ENCODE measurements at regions not wholly inside any gene's neighbourhood (a gene's known extent, or its start where the extent isn't known, plus 50 kb on each side); places are given as distances from the start of the nearest gene placed in this dataset.
"Not testable (repeated sequence)": the region's sequence is repeated elsewhere in the genome, so short reads cannot be mapped to it uniquely, and the experiment has no call there.

GRCh38 chr6:166700871-166701270, 73.8 kb upstream of the RPS6KA2 start:
- H3K18ac ChIP-seq (ENCODE audit: low read length); H2AK5ac ChIP-seq (ENCODE audit: low read length); H3K4me1 ChIP-seq (ENCODE audit: control insufficient read depth, low read depth, low read length); H2BK15ac ChIP-seq (replicated peaks; ENCODE audit: low read depth); H3K23ac ChIP-seq (ENCODE audit: low read length); H3K56ac ChIP-seq (ENCODE audit: low read length); H3K27me3 ChIP-seq (ENCODE audit: insufficient read depth, low read length, poor library complexity); H3K4me2 ChIP-seq (ENCODE audit: low read length); H3K79me1 ChIP-seq (ENCODE audit: low read length); H4K8ac ChIP-seq (ENCODE audit: low read depth, low read length); H3K4me3 ChIP-seq (ENCODE audit: low read length); H2BK120ac ChIP-seq (ENCODE audit: low read depth, low read length); H3K4ac ChIP-seq (ENCODE audit: low read depth, low read length); H3K27ac ChIP-seq (ENCODE audit: low read depth, low read length); H3K79me2 ChIP-seq (ENCODE audit: control insufficient read depth, insufficient read depth, low read length); DNase-seq; H2BK5ac ChIP-seq (ENCODE audit: low read length); H3K36me3 ChIP-seq (ENCODE audit: control insufficient read depth, insufficient read depth, low read length); H4K5ac ChIP-seq (ENCODE audit: low read length); H3K9ac ChIP-seq (ENCODE audit: low read length): not testable (repeated sequence)
- no CpG with 5 or more reads among the region's 3 CpGs for WGBS (ENCODE audit: extremely low coverage, insufficient coverage, low lambda C conversion rate)

- Histone ChIP-seq H3K9ac (ENCODE audit: low read length) (no peak overlapping the region), H3K36me3 (ENCODE audit: control insufficient read depth, insufficient read depth, low read length) (no peaks in the 10 kb centered on the region), H3K4me1 (ENCODE audit: control insufficient read depth, low read depth, low read length) (no peaks in the 10 kb centered on the region), H3K18ac (ENCODE audit: low read length) (no peak overlapping the region), H3K4ac (ENCODE audit: low read depth, low read length) (no peak overlapping the region), H4K8ac (ENCODE audit: low read depth, low read length) (no peak overlapping the region), H2BK120ac (ENCODE audit: low read depth, low read length) (no peak overlapping the region), H3K79me2 (ENCODE audit: control insufficient read depth, insufficient read depth, low read length) (no peaks in the 10 kb centered on the region), H2BK15ac (replicated peaks; ENCODE audit: low read depth) (no peak overlapping the region), H3K27ac (ENCODE audit: low read depth, low read length) (no peak overlapping the region), H2AK5ac (ENCODE audit: low read length) (no peak overlapping the region), H3K23ac (ENCODE audit: low read length) (no peak overlapping the region), H3K4me2 (ENCODE audit: low read length) (no peak overlapping the region), H3K27me3 (ENCODE audit: insufficient read depth, low read length, poor library complexity) (no peaks in the 10 kb centered on the region), H3K56ac (ENCODE audit: low read length) (no peak overlapping the region), H3K79me1 (ENCODE audit: low read length) (no peaks in the 10 kb centered on the region), H3K4me3 (ENCODE audit: low read length) (no peak overlapping the region), H2BK5ac (ENCODE audit: low read length) (no peak overlapping the region), H4K5ac (ENCODE audit: low read length) (no peak overlapping the region)
- no CpG with 5 or more reads among the region's 4 CpGs for WGBS (ENCODE audit: extremely low coverage, insufficient coverage, low lambda C conversion rate)
- no peak for DNase-seq
Observed at GRCh38 chr6:166697113-166697512, 70.1 kb upstream of the RPS6KA2 start.

GRCh38 chr6:166693880-166694279, 66.8 kb upstream of the RPS6KA2 start:
- H3K4me1 ChIP-seq (ENCODE audit: control insufficient read depth, low read depth, low read length) = no peaks in the 10 kb centered on the region
- no peak overlapping the region for H2AK5ac ChIP-seq (ENCODE audit: low read length)
- WGBS (ENCODE audit: extremely low coverage, insufficient coverage, low lambda C conversion rate) = no CpG with 5 or more reads among the region's 7 CpGs
- H3K4me2 ChIP-seq (ENCODE audit: low read length) = no peak overlapping the region
- H3K36me3 ChIP-seq (ENCODE audit: control insufficient read depth, insufficient read depth, low read length) = no peaks in the 10 kb centered on the region
- H3K56ac ChIP-seq (ENCODE audit: low read length) = no peak overlapping the region
- H2BK120ac ChIP-seq (ENCODE audit: low read depth, low read length) = no peak overlapping the region
- no peaks in the 10 kb centered on the region for H3K79me1 ChIP-seq (ENCODE audit: low read length)
- H3K79me2 ChIP-seq (ENCODE audit: control insufficient read depth, insufficient read depth, low read length) = no peaks in the 10 kb centered on the region
- no peak overlapping the region for H2BK5ac ChIP-seq (ENCODE audit: low read length)
- no peak overlapping the region for H3K9ac ChIP-seq (ENCODE audit: low read length)
- no peak overlapping the region for H3K27ac ChIP-seq (ENCODE audit: low read depth, low read length)
- H4K8ac ChIP-seq (ENCODE audit: low read depth, low read length) = no peak overlapping the region
- H3K27me3 ChIP-seq (ENCODE audit: insufficient read depth, low read length, poor library complexity) = no peaks in the 10 kb centered on the region
- H3K18ac ChIP-seq (ENCODE audit: low read length) = no peak overlapping the region
- no peak overlapping the region for H2BK15ac ChIP-seq (replicated peaks; ENCODE audit: low read depth)
- no peak overlapping the region for H4K5ac ChIP-seq (ENCODE audit: low read length)
- H3K4ac ChIP-seq (ENCODE audit: low read depth, low read length) = no peak overlapping the region
- no peak overlapping the region for H3K4me3 ChIP-seq (ENCODE audit: low read length)
- no peak overlapping the region for H3K23ac ChIP-seq (ENCODE audit: low read length)
- DNase-seq = no peak

DNA sequence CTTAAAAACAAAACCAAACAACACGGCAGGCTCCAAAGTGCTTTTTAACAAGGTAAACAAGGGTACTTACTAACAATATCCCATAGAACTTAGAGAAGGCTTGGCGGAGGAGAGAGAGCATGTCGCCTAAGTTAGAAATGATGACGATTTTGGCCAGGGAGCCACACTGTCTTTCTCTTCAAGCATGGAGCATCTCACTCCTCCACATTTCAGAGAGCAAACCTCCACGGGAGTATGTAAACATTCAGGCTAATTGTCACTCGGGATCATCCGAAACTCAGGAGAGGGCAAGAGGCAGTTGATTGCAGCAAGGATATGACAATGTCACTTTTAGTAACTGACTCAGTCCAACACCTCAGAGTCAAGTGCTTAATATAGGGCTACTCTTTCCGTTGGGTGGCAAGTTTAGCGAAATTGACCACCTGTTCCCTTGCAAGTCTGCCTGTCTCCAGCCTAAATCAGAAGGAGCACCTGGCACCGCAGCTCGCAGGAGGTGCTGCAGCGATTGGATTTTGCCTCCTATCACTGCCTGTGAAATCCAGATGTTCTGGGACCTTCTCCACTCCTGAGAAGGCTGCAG, 65.8 kb upstream of the RPS6KA2 start:
- Histone ChIP-seq H3K27ac (ENCODE audit: low read depth, low read length) (no peak overlapping the region), H3K18ac (ENCODE audit: low read length) (no peak overlapping the region), H3K36me3 (ENCODE audit: control insufficient read depth, insufficient read depth, low read length) (no peaks in the 10 kb centered on the region), H3K4me3 (ENCODE audit: low read length) (no peak overlapping the region), H3K79me1 (ENCODE audit: low read length) (no peaks in the 10 kb centered on the region), H3K4me1 (ENCODE audit: control insufficient read depth, low read depth, low read length) (peaks cover 2% of the 10 kb centered on the region), H2AK5ac (ENCODE audit: low read length) (no peak overlapping the region), H3K23ac (ENCODE audit: low read length) (no peak overlapping the region), H4K5ac (ENCODE audit: low read length) (no peak overlapping the region), H4K8ac (ENCODE audit: low read depth, low read length) (no peak overlapping the region), H3K27me3 (ENCODE audit: insufficient read depth, low read length, poor library complexity) (no peaks in the 10 kb centered on the region), H2BK120ac (ENCODE audit: low read depth, low read length) (no peak overlapping the region), H3K56ac (ENCODE audit: low read length) (no peak overlapping the region), H3K9ac (ENCODE audit: low read length) (no peak overlapping the region), H3K4me2 (ENCODE audit: low read length) (no peak overlapping the region), H3K4ac (ENCODE audit: low read depth, low read length) (no peak overlapping the region), H2BK5ac (ENCODE audit: low read length) (no peak overlapping the region), H2BK15ac (replicated peaks; ENCODE audit: low read depth) (no peak overlapping the region), H3K79me2 (ENCODE audit: control insufficient read depth, insufficient read depth, low read length) (no peaks in the 10 kb centered on the region)
- WGBS (ENCODE audit: extremely low coverage, insufficient coverage, low lambda C conversion rate) = no CpG with 5 or more reads among the region's 12 CpGs
- no peak for DNase-seq

DNA sequence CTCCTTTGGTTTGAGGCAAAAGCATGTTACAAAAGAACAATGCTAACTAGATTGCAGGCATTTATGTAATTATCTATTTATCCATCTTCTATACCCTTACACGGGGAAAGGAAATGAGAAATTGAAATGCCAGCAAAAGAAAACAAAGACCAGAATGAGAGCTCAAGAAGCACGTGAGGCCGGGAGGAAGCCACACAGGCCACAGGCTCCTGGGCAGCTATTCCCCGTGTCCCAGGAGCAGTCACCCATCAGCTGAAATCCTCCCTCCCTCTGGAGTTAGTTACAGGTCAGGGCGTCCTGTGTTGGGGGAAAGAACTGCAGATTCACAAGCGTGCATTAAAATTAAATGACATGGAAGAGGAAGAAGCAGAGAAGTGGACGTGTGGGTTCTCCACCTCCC, 64.7 kb upstream of the RPS6KA2 start:
- Histone ChIP-seq H2BK120ac (ENCODE audit: low read depth, low read length) (no peak overlapping the region), H3K79me1 (ENCODE audit: low read length) (no peaks in the 10 kb centered on the region), H3K18ac (ENCODE audit: low read length) (no peak overlapping the region), H3K4me2 (ENCODE audit: low read length) (no peak overlapping the region), H3K36me3 (ENCODE audit: control insufficient read depth, insufficient read depth, low read length) (no peaks in the 10 kb centered on the region), H3K27ac (ENCODE audit: low read depth, low read length) (no peak overlapping the region), H3K4ac (ENCODE audit: low read depth, low read length) (no peak overlapping the region), H3K27me3 (ENCODE audit: insufficient read depth, low read length, poor library complexity) (no peaks in the 10 kb centered on the region), H3K4me3 (ENCODE audit: low read length) (no peak overlapping the region), H4K8ac (ENCODE audit: low read depth, low read length) (no peak overlapping the region), H3K23ac (ENCODE audit: low read length) (no peak overlapping the region), H3K79me2 (ENCODE audit: control insufficient read depth, insufficient read depth, low read length) (no peaks in the 10 kb centered on the region), H4K5ac (ENCODE audit: low read length) (no peak overlapping the region), H3K4me1 (ENCODE audit: control insufficient read depth, low read depth, low read length) (peaks cover 5% of the 10 kb centered on the region), H2BK15ac (replicated peaks; ENCODE audit: low read depth) (no peak overlapping the region), H2AK5ac (ENCODE audit: low read length) (no peak overlapping the region), H3K56ac (ENCODE audit: low read length) (no peak overlapping the region), H3K9ac (ENCODE audit: low read length) (no peak overlapping the region), H2BK5ac (ENCODE audit: low read length) (no peak overlapping the region)
- DNase-seq = no peak
- WGBS (ENCODE audit: extremely low coverage, insufficient coverage, low lambda C conversion rate) = no CpG with 5 or more reads among the region's 7 CpGs

GRCh38 chr6:166691199-166691598, 64.1 kb upstream of the RPS6KA2 start:
- H3K27ac ChIP-seq (ENCODE audit: low read depth, low read length) = no peak overlapping the region
- H2BK5ac ChIP-seq (ENCODE audit: low read length) = no peak overlapping the region
- no peaks in the 10 kb centered on the region for H3K27me3 ChIP-seq (ENCODE audit: insufficient read depth, low read length, poor library complexity)
- H3K79me1 ChIP-seq (ENCODE audit: low read length) = no peaks in the 10 kb centered on the region
- H3K4me2 ChIP-seq (ENCODE audit: low read length) = no peak overlapping the region
- no peak overlapping the region for H2AK5ac ChIP-seq (ENCODE audit: low read length)
- no peak overlapping the region for H3K23ac ChIP-seq (ENCODE audit: low read length)
- H3K79me2 ChIP-seq (ENCODE audit: control insufficient read depth, insufficient read depth, low read length) = no peaks in the 10 kb centered on the region
- H3K4ac ChIP-seq (ENCODE audit: low read depth, low read length) = no peak overlapping the region
- H4K8ac ChIP-seq (ENCODE audit: low read depth, low read length) = no peak overlapping the region
- H3K18ac ChIP-seq (ENCODE audit: low read length) = no peak overlapping the region
- H3K4me3 ChIP-seq (ENCODE audit: low read length) = no peak overlapping the region
- H3K4me1 ChIP-seq (ENCODE audit: control insufficient read depth, low read depth, low read length) = peaks cover 5% of the 10 kb centered on the region
- no CpG with 5 or more reads among the region's 10 CpGs for WGBS (ENCODE audit: extremely low coverage, insufficient coverage, low lambda C conversion rate)
- H3K36me3 ChIP-seq (ENCODE audit: control insufficient read depth, insufficient read depth, low read length) = no peaks in the 10 kb centered on the region
- H3K9ac ChIP-seq (ENCODE audit: low read length) = no peak overlapping the region
- H2BK15ac ChIP-seq (replicated peaks; ENCODE audit: low read depth) = no peak overlapping the region
- no peak overlapping the region for H3K56ac ChIP-seq (ENCODE audit: low read length)
- no peak overlapping the region for H4K5ac ChIP-seq (ENCODE audit: low read length)
- peak; percentile 79 for DNase-seq
- no peak overlapping the region for H2BK120ac ChIP-seq (ENCODE audit: low read depth, low read length)
